Muscle layer of colon (tissue), 2 donors: ENCODE measurements at regions not wholly inside any gene's neighbourhood (a gene's known extent, or its start where the extent isn't known, plus 50 kb on each side); places are given as distances from the start of the nearest gene placed in this dataset.
"Not testable (repeated sequence)": the region's sequence is repeated elsewhere in the genome, so short reads cannot be mapped to it uniquely, and the experiment has no call there.

Experiments
- H3K27ac ChIP-seq: one replicate; pipeline ENCODE4 v1.7.0; 2013; ENCODE audit warnings: low read depth, mild to moderate bottlenecking, low read length, moderate library complexity
- H3K27me3 ChIP-seq, 2 donors: one replicate each; pipeline ENCODE4 v1.7.0; 2013; ENCODE audit warnings: low read length in 2 of 2, mild to moderate bottlenecking in 2 of 2; ENCODE audit not compliant: insufficient read depth in 2 of 2, control insufficient read depth in 1 of 2
- H3K36me3 ChIP-seq: one replicate; pipeline ENCODE4 v1.7.0; 2013; ENCODE audit warnings: mild to moderate bottlenecking, low read length; ENCODE audit not compliant: insufficient read depth
- H3K4me1 ChIP-seq: one replicate; pipeline ENCODE4 v1.7.0; 2013; ENCODE audit warnings: mild to moderate bottlenecking, low read length; ENCODE audit not compliant: insufficient read depth
- H3K4me3 ChIP-seq, 2 donors: one replicate each; pipeline ENCODE4 v1.7.0; 2013; ENCODE audit warnings: low read length in 2 of 2, low read depth in 1 of 2, mild to moderate bottlenecking in 1 of 2, moderate library complexity in 1 of 2
- H3K9ac ChIP-seq: one replicate; pipeline ENCODE4 v1.7.0; 2013; ENCODE audit warnings: low read length
- H3K9me3 ChIP-seq: one replicate; pipeline ENCODE4 v1.7.0; 2013; ENCODE audit warnings: mild to moderate bottlenecking, low read length
- donor health status: abdominal sarcoma.
- donor health status: Adenocarcinoma of cecum.

DNA sequence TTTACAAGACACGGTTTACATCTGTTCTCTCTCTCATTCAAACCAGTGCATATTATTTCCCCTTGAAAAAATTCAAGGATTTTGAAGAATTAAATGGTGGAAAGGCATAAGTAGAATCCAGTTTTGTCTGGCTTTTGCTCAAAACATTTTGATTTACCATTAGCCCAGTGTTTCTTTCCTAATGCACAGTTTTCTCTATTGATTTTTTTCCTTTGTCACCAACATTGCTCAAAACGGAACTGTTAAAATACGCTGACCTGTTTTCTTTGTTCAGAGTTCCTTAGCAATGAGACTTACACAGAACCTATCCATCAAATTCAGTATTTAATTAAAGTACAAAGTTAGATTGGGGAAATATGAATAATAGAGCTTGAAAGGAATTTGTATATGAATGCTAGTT lies 162.4 kb downstream of the S1PR1 start:
- no peaks in the 10 kb centered on the region for H3K27me3 ChIP-seq
- no peaks in the 10 kb centered on the region for H3K36me3 ChIP-seq
- H3K4me1 ChIP-seq = no peaks in the 10 kb centered on the region
- no peak overlapping the region for H3K27ac ChIP-seq
- H3K9me3 ChIP-seq = no peaks in the 10 kb centered on the region
- H3K4me3 ChIP-seq = no peak overlapping the region
- H3K9ac ChIP-seq = no peak overlapping the region

DNA sequence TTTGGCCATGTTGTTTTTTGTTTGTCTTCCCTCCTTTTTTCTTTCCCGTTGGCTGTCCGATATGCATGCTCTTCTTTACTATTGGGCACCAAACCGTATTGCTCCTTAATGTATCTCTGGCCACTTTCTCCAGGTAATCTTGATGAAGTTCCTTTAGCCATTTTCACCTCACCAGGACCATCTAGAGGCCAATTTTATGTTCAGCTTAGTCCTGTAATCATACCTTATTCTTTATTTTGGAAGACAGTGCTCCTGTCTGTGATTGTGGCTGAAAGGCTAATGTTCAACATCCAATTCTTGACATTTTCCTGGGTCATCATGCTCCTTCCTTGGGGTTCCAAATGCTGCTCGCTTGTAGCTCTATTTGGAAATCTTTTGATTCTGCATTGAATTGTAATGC lies 169.5 kb downstream of the S1PR1 start:
- Histone ChIP-seq H3K27me3 (no peaks in the 10 kb centered on the region), H3K9ac (no peak overlapping the region), H3K9me3 (no peaks in the 10 kb centered on the region), H3K4me1 (no peaks in the 10 kb centered on the region), H3K36me3 (no peaks in the 10 kb centered on the region), H3K4me3 (no peak overlapping the region), H3K27ac (no peak overlapping the region)

DNA sequence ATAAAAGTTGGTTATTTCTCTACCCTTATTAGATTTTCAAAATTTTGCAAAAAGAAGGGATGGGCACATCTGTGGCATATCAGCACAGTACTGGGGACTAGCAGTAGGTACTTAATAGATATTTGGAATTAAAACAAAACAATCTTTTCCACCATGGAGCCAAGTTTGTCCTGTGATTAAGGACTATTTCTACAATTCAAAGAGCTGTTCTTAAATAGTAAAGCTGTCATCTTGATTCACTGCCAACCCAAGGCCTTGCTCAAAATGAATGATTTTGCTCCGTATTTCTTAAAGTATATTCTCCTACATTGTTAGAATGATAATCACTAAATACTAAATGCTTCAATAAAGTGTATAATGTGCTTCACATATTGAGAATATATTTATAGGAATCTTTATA lies 169.9 kb downstream of the S1PR1 start:
- no peaks in the 10 kb centered on the region for H3K27me3 ChIP-seq
- H3K36me3 ChIP-seq = no peaks in the 10 kb centered on the region
- H3K4me1 ChIP-seq = no peaks in the 10 kb centered on the region
- no peaks in the 10 kb centered on the region for H3K9me3 ChIP-seq
- no peak overlapping the region for H3K9ac ChIP-seq
- no peak overlapping the region for H3K4me3 ChIP-seq
- H3K27ac ChIP-seq = no peak overlapping the region

DNA sequence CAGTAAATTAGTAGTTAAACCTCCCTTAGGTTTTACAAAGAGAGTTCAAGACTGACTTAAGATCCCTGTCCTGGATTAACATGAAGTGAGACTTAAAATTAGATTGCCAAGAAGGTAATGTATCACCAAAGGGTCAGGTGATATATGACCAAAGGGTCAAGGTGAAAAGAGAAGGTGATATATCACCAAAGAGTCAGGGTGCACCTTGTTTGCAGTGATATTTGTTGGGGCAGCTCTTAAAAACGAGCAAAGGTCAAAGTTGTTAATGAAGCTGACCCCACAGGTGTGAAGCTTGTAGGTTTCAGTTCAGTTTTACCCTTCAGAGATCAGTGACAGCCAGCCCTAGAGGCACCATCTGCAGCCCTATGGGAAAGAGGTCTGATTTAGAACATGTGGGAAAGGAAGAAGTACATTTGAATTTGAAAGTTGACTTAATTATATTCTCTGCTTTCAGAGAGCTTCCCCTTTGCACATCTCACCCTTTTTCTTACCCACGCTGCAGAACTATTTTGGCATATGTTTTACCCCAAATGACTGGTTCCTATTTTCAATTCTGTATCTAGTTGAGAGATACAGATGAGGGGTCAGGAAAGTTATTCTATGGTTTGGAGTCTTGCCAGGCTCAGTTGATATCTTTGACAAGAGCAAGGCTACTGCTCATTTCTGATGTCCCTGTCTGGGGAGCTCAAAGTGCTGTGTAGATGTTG lies 170.8 kb downstream of the S1PR1 start:
- H3K9ac ChIP-seq = no peak overlapping the region
- no peaks in the 10 kb centered on the region for H3K27me3 ChIP-seq
- H3K9me3 ChIP-seq = no peaks in the 10 kb centered on the region

DNA sequence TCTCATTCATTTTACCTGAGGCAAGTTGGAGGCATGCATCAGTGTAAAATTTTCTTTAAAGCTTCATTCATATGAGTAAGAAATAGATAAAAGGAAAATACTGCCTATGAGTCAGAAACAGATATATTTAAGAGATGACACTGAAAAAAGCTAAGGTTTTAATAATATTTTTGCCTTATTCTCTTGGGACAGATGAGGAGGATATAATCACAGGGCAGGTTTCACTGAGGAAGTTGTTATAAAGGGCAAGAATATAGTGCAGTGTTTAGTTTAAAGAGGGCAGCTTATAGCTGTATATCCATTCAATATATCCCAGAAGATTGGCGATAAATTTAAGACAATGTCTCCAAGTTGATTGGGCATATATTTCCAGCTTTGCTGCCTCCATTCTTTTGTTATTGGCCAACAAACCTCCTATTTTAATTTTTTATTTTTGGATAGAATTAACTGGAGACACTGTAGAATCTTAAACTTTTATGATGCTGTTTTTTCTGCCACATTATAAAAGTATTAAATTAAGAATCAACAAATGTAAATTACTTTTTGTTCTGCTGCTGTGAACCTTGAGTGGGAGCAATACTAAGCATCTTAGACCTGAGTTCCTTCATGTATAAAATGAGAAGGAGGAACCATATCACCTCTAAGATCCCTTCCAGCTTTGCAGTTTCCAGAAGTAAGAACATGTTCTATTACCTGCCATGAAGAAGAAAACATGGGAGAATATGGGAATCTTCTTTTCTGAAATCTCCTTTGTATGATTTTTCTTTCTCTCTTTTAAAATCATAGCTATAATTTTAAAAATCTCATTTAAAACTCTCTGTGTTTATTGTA lies 171.6 kb downstream of the S1PR1 start:
- Histone ChIP-seq H3K36me3 (no peaks in the 10 kb centered on the region), H3K9ac (no peak overlapping the region), H3K4me3 (no peak overlapping the region), H3K27me3 (no peaks in the 10 kb centered on the region), H3K9me3 (no peaks in the 10 kb centered on the region), H3K4me1 (no peaks in the 10 kb centered on the region), H3K27ac (no peak overlapping the region)

More for the DNA sequence above, 170.8 kb downstream of the S1PR1 start:
- Histone ChIP-seq H3K36me3 (no peaks in the 10 kb centered on the region), H3K27ac (no peak overlapping the region), H3K4me1 (no peaks in the 10 kb centered on the region), H3K4me3 (no peak overlapping the region)

DNA sequence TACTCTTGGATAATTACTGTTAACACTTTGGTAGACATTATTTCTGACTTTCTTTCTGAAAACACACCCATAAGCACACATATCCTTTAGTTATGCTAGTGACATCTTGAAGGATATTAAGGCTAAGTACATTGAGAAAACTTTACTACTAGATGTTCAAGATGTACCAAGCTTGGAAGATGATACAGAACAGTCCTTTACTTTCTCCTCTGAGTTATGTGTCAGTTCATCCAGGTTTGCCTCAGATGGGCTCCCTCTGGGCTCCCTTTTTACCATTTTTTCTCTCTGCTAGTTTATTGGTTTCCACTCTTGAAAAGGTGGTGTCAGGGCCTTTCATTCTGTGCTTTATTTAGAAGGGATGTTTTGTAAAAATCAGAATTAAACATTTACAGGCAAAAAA lies 172.3 kb downstream of the S1PR1 start:
- H3K9me3 ChIP-seq = no peaks in the 10 kb centered on the region
- no peaks in the 10 kb centered on the region for H3K27me3 ChIP-seq
- no peak overlapping the region for H3K9ac ChIP-seq
- H3K27ac ChIP-seq = no peak overlapping the region
- no peaks in the 10 kb centered on the region for H3K4me1 ChIP-seq
- H3K4me3 ChIP-seq = no peak overlapping the region
- H3K36me3 ChIP-seq = no peaks in the 10 kb centered on the region

DNA sequence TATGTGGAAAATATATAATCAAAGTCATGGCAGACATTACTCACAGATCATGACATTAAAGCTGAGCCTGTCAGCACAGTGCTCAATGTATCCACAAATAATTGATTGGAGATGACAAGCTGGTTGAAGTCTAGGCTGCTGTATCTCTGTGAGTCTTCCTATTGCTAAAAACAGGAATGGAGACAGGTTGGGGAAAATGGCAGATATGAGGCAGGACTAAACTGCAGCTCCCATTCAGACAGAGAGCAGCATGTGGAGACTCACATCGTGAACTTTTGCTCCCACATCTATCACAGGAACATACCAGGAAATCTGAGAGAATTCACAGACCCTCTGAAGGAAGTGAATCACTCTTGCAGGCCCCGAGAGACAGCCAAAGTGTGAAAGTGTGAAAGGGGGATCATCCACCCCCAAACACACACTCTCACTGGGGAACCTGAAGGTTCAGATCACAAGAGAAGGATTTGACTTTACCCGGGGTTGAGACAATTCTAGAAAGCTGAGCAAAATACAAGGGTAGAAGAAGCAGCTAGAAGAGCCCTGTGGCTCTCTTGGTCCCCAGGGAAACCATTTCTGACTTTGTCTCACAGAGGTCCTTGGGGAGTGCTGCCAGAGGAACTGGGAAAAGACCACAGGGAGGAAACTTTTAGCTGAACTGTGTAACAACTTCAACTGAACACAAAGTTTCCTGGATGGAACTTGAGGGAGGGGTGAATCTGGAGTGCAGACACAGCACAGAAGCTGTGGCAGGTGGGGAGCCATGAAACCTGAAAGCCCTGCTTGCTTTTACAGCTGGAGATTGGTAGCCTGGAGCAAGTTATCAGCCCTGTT lies 173.4 kb downstream of the S1PR1 start:
- Histone ChIP-seq H3K9ac (no peak overlapping the region), H3K4me3 (no peak overlapping the region), H3K4me1 (no peaks in the 10 kb centered on the region), H3K36me3 (no peaks in the 10 kb centered on the region), H3K27ac (no peak overlapping the region), H3K9me3 (no peaks in the 10 kb centered on the region), H3K27me3 (no peaks in the 10 kb centered on the region)

DNA sequence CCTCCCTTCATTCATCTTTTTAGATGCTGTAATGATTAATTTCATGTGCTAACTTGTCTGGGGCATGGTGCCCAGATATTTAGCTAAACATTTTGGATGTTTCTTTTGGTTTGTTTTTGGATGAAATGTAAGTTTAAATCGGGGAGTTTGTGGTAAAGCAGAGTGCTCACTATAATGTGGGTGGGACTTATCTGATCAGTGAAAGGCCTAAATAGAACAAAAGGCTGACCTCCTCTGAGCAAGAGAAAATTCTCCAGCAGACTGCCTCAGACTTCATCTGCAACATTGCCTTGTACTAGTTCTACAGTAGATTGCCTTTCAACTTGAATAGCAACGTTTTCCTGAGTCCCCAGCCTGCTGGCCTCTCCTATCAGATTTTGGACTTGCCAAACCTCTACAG lies 183.6 kb downstream of the S1PR1 start:
- no peaks in the 10 kb centered on the region for H3K27me3 ChIP-seq
- H3K9me3 ChIP-seq = no peaks in the 10 kb centered on the region
- no peak overlapping the region for H3K27ac ChIP-seq
- no peak overlapping the region for H3K9ac ChIP-seq
- no peaks in the 10 kb centered on the region for H3K36me3 ChIP-seq
- H3K4me3 ChIP-seq = no peak overlapping the region
- no peaks in the 10 kb centered on the region for H3K4me1 ChIP-seq

DNA sequence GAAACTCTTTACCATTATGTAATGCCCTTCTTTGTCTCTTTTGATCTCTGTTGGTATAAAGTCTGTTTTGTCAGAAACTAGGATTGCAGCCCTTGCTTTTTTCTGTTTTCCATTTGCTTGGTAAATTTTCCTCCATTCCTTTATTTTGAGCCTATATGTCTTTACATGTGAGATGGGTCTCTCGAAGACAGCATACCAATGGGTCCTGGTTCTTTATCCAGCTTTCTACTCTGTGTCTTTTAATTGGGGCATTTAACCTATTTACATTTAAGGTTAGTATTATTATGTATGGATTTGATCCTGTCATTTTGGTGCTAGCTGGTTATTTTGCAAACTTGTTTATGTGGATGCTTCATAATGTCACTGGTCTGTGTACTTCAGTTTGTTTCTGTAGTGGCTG lies 191.3 kb downstream of the S1PR1 start:
- not testable (repeated sequence) for H3K4me3 ChIP-seq, H3K9me3 ChIP-seq, H3K9ac ChIP-seq, H3K27me3 ChIP-seq, H3K4me1 ChIP-seq, H3K27ac ChIP-seq, H3K36me3 ChIP-seq

DNA sequence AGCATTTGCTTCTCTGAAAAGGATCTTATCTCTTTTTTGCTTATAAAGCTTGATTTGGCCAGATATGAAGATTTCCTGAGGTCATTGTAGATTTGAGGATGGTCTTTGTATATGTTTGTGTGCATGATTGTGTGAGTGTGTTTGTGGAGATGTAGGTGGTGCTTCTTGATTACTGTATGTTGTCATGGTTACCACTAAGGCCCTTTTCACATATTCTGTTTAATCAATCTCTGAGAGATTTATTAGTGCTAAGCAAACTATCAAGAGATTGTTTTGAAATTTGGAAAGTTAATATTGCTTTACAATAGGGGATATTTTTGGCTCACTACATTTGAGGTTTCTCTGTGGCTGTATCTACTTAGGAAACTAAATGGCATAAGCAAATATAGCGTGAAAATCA lies 191.7 kb downstream of the S1PR1 start:
- no peak overlapping the region for H3K9ac ChIP-seq
- no peaks in the 10 kb centered on the region for H3K4me1 ChIP-seq
- no peaks in the 10 kb centered on the region for H3K27me3 ChIP-seq
- H3K9me3 ChIP-seq = no peaks in the 10 kb centered on the region
- no peak overlapping the region for H3K4me3 ChIP-seq
- no peak overlapping the region for H3K27ac ChIP-seq
- no peaks in the 10 kb centered on the region for H3K36me3 ChIP-seq

DNA sequence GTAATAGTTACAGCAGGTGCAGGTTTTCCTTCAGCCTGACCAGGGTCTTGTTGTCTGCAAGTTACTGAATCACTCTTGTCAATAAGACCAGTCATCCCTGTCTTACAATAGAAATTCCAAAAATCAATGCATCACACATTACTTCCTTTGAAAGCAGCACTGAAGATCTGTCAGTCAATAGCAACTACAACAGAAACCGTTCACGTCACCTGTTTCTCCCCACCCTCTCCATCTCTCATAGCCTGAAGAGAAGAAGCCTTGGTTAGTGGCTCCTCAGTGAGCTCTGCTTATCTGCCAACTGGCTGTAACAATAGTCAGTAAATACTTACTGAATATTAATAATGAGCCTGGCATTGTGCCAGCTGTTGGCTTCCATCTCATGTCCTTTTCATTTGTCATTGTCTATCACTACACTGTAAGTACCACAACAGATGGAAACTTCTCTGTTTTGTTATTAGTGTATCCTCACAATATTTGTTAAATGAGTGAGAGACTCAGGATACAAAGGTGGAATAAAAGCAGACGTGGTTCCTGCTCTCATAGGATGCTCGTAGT lies 195.2 kb downstream of the S1PR1 start:
- no peak overlapping the region for H3K27ac ChIP-seq
- no peak overlapping the region for H3K4me3 ChIP-seq
- no peaks in the 10 kb centered on the region for H3K36me3 ChIP-seq
- H3K27me3 ChIP-seq = no peaks in the 10 kb centered on the region
- no peaks in the 10 kb centered on the region for H3K9me3 ChIP-seq
- H3K9ac ChIP-seq = no peak overlapping the region
- no peaks in the 10 kb centered on the region for H3K4me1 ChIP-seq
